GM20000 (cell line): ENCODE measurements at regions not wholly inside any gene's neighbourhood (a gene's known extent, or its start where the extent isn't known, plus 50 kb on each side); places are given as distances from the start of the nearest gene placed in this dataset.
A peak's percentile ranks its signal among the peaks of the same experiment; 100 is the strongest.

Source experiments
- DNase-seq: peaks from one replicate; pipeline ENCODE4 v3.0.0; 2012; ENCODE audit warnings: low spot score
- CTCF ChIP-seq: IDR thresholded peaks from 2 replicates; pipeline ENCODE4 v1.5.1; 2012; ENCODE audit warnings: mild to moderate bottlenecking, control low read depth; ENCODE audit errors: extremely low read depth, missing control alignments

- no peak for TF ChIP-seq CTCF
- no peak for DNase-seq
These were observed 55.5 kb upstream of the ADAM23 start for GRCh38 chr2:206387808-206388207.

GRCh38 chr2:206388698-206389097 is 54.6 kb upstream of the ADAM23 start:
- TF ChIP-seq CTCF, result no peak
- no peak for DNase-seq

- no peak for TF ChIP-seq CTCF
- DNase-seq, result no peak
These were observed 54.2 kb upstream of the ADAM23 start for GRCh38 chr2:206389164-206389563.

DNA sequence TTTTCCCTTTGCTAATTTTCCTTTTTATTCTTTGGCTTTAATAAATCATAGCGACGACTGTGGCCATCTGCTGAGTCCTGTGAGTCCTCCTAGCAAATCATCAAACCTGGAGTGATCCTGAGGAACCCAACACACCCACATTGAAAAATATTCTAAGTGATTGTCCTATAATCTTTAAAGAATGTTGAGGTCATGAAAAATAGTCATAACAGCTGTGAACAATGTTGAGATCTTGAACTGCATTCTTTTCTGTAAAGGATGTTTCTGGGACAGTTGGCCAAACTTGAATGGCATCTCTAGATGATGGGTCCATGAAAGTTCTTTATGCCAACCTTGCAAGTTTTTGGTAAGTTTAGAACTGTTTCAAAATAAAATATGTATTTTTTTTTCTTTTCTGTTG is 53.2 kb upstream of the ADAM23 start:
- TF ChIP-seq CTCF, result no peak
- no peak for DNase-seq

GRCh38 chr2:206392118-206392517 is 51.2 kb upstream of the ADAM23 start:
- peak; percentile 81 for DNase-seq

More at GRCh38 chr2:206392118-206392517, 51.2 kb upstream of the ADAM23 start:
- peak; percentile 50 for TF ChIP-seq CTCF
